Right lung (tissue), 2 donors: ENCODE measurements at regions not wholly inside any gene's neighbourhood (a gene's known extent, or its start where the extent isn't known, plus 50 kb on each side); places are given as distances from the start of the nearest gene placed in this dataset.
"Not testable (repeated sequence)": the region's sequence is repeated elsewhere in the genome, so short reads cannot be mapped to it uniquely, and the experiment has no call there.

Experiments
- DNase-seq, 2 donors: peaks; one replicate each; pipeline ENCODE4 v3.0.0-alpha.2; 2013

- DNase-seq = no peak
Measured at GRCh38 chr12:97797473-97797872, 334.9 kb downstream of the RMST start.

GRCh38 chr12:97800561-97800960, 338.0 kb downstream of the RMST start:
- no peak for DNase-seq

DNA sequence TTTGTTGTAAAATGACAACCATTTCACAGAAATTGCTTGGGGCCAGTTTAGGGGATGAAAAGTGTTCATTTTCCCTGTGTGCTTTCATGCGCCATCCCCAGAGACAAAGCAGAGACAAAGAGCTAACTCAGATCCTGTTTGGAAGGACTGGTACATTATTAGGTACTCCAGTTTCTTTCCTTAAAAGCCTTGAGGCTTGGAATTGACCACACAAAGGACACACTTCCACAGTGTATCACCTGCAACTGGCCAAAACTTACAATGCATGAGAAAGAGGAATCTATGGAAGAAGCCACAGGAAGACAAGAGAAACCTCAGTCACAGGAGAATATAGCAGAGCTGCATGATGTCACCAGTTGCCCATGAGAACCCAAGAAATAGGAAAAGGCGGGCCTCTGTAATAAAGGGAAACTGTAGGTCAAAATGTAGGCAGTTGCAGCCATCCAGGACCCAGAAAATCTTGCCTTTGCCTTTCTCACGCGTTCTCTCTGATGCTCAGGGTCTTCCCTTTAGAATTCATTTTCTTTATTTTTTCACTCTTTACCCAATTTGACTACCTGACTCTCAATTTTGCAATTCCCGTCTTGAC, 339.0 kb downstream of the RMST start:
- DNase-seq = no peak

- DNase-seq = no peak
Measured at GRCh38 chr12:97805146-97805545, 342.5 kb downstream of the RMST start.

DNA sequence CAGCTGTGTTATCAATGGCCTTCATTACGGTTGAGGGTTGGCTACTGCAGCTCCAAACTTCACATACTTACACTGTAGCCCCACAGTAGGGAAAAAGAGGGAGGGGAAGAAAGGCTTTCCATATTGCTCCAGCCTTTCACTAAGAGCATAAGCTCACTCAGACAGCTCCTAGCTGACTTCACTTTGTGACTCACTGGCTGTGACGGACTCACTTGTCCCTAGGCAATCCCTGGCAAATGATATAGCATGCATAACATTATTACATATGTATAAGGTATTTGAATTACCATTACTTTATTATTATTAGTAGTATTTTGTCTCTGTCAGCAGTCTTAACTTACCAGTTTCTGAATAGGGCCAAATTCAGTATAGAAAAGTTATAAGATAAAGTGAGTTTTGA, 350.7 kb downstream of the RMST start:
- no peak for DNase-seq

DNA sequence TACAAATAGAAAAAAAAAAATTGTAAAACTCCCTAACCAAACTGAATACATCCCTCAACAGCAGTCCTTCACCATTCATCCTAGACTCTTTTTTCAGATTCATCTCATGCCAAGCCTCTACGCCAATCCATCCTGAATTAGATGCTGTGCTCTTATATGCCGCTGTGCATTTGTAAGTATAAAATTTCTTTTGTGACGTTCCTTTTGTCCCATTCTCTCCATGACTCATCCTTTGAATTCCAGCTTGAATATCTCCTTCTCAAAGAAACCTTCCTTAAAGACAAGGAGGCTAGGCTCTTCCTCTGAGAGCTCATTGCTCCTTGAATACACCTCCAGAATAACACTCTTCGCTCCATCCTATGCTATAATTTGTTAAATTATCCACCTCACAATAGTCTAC, 359.2 kb downstream of the RMST start:
- no peak for DNase-seq

- no peak for DNase-seq
Measured at GRCh38 chr12:97835541-97835940, 372.9 kb downstream of the RMST start.

DNA sequence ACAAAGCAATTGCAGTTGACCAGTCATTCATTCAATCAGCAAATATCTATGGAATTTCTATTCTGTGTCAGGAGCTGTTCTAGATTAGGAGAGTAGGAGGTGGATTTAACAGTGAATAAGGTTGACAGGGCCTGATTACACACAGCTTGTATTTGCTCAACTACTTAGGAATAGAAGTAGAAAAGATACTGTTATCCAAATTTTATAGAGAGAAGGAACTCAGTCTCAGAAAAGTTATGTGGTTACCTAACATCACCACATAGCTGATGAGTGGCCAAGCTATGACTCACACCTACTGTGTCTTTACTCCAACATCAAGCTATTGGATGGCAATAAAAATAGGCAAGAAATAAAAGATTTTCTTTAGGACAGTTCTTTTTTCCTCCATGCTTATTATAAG, 374.8 kb downstream of the RMST start:
- no peak for DNase-seq

GRCh38 chr12:97848051-97848450, 385.4 kb downstream of the RMST start:
- no peak for DNase-seq

DNA sequence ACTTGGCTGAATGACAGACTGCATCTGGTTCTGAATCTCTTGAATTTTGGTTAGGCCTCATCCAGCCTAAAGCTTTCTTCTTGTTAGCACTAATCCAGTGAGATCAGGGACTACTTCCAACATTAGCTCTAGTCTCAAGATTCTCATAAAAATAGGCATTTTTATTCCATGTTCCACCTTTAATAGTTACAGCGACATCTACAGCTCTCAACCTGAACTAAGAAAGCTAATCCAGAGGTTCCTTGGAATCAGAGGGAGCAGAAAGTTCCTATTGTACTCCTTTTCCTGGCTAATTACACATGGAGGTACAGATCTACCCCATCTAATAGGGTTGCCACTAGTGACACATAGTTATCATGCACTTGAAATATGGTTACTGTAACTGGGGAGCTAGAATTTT, 391.9 kb downstream of the RMST start:
- no peak for DNase-seq

- no peak for DNase-seq
Measured at GRCh38 chr12:97862072-97862471, 399.5 kb downstream of the RMST start.

DNA sequence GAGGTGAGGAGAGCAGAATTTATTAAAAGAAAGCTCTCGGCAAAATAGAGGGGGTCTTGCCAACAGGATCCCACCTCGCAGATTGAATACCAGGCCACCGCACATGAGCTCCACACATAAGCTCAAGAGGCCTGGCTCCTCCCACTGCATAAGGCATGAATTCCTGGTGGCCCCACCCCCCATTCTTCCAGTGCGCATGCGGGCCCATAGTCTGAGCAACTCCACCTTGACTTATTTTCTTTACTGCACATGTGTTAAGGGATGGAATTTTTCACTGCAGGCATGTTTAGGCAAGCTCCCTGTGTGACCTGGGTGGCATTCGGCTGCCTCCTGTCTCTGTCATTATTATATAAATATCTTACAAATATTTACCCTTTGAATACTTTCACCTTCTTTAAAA, 412.5 kb downstream of the RMST start:
- no peak for DNase-seq

GRCh38 chr12:97876780-97877179, 414.2 kb downstream of the RMST start:
- DNase-seq = no peak

DNA sequence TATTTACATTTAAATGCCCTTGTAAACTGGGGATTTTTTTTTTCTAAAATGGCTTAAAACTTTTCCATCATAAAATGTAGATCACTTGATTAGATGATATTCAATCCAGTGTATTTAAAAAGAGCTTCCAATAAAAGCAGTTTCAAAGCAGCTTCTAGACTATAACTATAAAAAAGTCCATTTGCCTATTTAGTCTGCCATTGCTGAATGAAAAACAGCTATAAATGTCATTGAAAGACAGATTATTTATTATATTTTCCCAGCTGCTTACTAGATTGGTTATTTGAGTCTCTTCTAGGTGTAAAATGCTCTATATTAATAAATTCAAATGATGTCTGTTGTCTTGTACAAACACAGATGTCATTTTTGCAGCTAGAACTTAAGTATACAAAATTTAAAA, 414.8 kb downstream of the RMST start:
- DNase-seq = no peak

GRCh38 chr12:97886511-97887176, 424.0 kb downstream of the RMST start:
- DNase-seq = no peak

- not testable (repeated sequence) for DNase-seq
Measured at GRCh38 chr12:97897881-97898280, 435.3 kb downstream of the RMST start.

GRCh38 chr12:97899529-97899928, 436.9 kb downstream of the RMST start:
- DNase-seq = no peak

DNA sequence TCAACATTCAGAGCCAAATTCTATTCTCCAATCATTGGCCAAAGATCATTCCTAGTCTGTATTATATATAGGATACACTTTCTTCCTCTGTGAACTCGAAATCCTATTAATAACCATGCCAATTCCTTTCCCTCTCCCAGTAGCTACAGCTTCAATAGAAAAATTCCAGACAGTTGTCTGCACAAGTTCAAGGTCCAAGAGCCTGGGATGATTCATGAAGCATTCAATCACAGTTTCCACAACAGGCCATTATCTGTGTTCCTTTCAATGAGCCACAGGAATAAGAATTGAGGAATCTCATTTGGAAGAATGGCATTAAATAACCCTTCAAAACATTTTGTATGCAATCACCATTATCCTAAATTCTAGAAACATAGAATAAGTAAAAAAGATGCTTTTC, 437.4 kb downstream of the RMST start:
- DNase-seq = no peak

GRCh38 chr12:97903356-97903755, 440.8 kb downstream of the RMST start:
- no peak for DNase-seq

DNA sequence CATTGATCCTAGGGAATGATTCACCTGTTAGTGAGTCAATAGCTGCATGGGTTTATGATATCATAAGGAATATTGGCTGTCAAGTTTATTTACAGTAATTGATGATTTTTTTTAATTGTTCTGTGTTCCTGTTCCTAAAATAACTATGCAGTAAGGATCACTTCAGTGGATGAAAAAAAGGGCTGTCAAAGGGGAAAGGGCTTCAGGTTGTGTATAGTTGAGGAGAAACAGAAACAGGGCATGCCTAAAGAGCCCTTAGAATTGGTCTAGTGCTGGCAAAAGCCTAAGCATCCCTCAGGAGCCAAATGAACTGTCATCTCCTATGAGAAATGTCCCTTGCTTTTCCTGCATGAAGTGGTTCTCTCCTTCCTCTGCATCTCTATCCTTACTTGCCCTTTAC, 444.9 kb downstream of the RMST start:
- DNase-seq = no peak

DNA sequence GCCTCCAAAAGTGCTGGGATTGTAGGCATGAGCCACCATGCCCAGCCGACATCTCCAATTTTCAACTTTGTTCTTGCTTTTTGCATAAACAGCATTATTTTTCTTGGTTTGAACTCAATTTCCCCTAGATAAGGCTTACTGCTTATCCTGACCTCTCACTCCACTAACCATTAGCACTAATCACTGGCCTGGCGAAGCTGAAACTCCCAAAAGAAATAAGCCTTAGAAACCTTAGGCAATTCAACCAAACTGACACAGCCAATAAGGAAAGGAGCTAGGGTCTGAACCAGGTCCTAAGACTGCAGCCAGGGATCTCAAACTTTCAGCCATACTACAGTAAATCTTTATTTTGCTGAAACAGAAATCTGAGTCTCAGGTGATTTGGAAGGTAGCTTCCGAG, 448.0 kb downstream of the RMST start:
- no peak for DNase-seq

DNA sequence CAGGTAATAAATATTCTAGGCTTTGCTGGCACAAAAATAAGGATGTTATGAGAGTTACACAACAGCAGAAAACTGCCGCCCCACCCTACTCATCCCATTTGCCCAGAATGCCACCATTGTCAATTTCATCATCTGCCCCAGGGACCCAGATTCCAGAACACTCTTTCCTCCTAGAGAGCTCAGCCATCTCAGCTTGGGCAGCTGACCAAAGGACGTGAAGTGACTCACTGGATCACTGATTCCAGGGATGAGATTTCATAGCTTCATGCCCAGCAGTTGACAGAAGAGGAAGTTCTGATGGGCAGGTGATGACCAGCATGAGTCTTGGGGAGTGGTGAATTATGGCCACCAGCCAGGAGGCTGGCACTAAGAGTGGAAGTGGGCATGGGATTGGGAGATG, 450.3 kb downstream of the RMST start:
- no peak for DNase-seq

- DNase-seq = no peak
Measured at GRCh38 chr12:97921979-97922722, 459.5 kb downstream of the RMST start.
